ENCODE measurements at regions not wholly inside any gene's neighbourhood (a gene's known extent, or its start where the extent isn't known, plus 50 kb on each side); places are given as distances from the start of the nearest gene placed in this dataset.

DNA sequence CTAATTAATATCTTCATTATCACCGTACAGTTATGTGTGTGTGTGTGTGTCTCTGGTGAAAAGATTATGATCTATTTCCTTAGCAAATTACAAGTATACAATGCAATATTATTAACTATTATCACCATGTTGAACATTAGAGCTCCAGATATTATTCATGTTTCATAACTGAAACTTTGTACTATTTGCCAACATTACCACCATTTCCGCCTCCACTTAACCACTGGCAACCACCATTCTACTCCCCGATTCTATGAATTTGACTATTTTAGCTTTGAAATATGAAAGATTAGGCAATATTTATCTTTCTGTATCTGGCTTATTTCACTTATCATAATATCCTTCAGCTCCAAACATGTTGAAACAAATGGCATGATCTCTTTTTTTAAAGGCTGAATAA, 717.9 kb downstream of the ARAP2 start:
- DNase-seq (ENCODE audit: low read depth in 1 of 2, low spot score in 1 of 2) = no peak
- ChIA-PET POLR2A (no interaction called here), CTCF (no interaction called here)
- TF ChIP-seq EHMT2 (IDR thresholded peaks at IDR 0.05; ENCODE audit: low read depth) (no peak), SMC3 (IDR thresholded peaks at IDR 0.05) (no peak), CEBPB (IDR thresholded peaks at IDR 0.05) (no peak), EHF (CRISPR knock-in tag; IDR thresholded peaks at IDR 0.05) (no peak), ESRRA (IDR thresholded peaks at IDR 0.05; ENCODE audit: borderline replicate concordance, low read length) (no peak), EP300 (IDR thresholded peaks at IDR 0.05) (no peak), RNF2 (IDR thresholded peaks at IDR 0.05; ENCODE audit: borderline replicate concordance, low read depth) (no peak), KDM5A (IDR thresholded peaks at IDR 0.05) (no peak), NR3C1 (IDR thresholded peaks at IDR 0.05) (no peak), HOXB13 (CRISPR knock-in tag; IDR thresholded peaks at IDR 0.05; ENCODE audit: low read depth) (no peak), POLR2AphosphoS2 (conservative IDR thresholded peaks at IDR 0.05; ENCODE audit: low read length) (no peak), PHF8 (IDR thresholded peaks at IDR 0.05; ENCODE audit: borderline replicate concordance, low read depth) (no peak), CBX8 (IDR thresholded peaks at IDR 0.05) (no peak), JUNB (IDR thresholded peaks at IDR 0.05) (no peak), RAD21 (conservative IDR thresholded peaks at IDR 0.05 in 1 of 2, IDR thresholded peaks at IDR 0.05 in 1 of 2) (no peak), ZNF302 (CRISPR knock-in tag; IDR thresholded peaks at IDR 0.05) (no peak)
- TF ChIP-seq, protein P1, sequence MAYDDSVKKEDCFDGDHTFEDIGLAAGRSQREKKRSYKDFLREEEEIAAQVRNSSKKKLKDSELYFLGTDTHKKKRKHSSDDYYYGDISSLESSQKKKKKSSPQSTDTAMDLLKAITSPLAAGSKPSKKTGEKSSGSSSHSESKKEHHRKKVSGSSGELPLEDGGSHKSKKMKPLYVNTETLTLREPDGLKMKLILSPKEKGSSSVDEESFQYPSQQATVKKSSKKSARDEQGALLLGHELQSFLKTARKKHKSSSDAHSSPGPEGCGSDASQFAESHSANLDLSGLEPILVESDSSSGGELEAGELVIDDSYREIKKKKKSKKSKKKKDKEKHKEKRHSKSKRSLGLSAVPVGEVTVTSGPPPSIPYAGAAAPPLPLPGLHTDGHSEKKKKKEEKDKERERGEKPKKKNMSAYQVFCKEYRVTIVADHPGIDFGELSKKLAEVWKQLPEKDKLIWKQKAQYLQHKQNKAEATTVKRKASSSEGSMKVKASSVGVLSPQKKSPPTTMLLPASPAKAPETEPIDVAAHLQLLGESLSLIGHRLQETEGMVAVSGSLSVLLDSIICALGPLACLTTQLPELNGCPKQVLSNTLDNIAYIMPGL (CRISPR knock-in tag; IDR thresholded peaks at IDR 0.05; ENCODE audit: borderline replicate concordance) = no peak
- TF ChIP-seq, protein P2, sequence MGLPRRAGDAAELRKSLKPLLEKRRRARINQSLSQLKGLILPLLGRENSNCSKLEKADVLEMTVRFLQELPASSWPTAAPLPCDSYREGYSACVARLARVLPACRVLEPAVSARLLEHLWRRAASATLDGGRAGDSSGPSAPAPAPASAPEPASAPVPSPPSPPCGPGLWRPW (IDR thresholded peaks at IDR 0.05) = no peak
- TF ChIP-seq, protein P3, sequence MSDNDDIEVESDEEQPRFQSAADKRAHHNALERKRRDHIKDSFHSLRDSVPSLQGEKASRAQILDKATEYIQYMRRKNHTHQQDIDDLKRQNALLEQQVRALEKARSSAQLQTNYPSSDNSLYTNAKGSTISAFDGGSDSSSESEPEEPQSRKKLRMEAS (IDR thresholded peaks at IDR 0.05) = no peak
- TF ChIP-seq, protein P4, sequence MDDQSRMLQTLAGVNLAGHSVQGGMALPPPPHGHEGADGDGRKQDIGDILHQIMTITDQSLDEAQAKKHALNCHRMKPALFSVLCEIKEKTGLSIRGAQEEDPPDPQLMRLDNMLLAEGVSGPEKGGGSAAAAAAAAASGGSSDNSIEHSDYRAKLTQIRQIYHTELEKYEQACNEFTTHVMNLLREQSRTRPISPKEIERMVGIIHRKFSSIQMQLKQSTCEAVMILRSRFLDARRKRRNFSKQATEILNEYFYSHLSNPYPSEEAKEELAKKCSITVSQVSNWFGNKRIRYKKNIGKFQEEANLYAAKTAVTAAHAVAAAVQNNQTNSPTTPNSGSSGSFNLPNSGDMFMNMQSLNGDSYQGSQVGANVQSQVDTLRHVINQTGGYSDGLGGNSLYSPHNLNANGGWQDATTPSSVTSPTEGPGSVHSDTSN (IDR thresholded peaks at IDR 0.05) = no peak
- Histone ChIP-seq H3K4me3 (no peak overlapping the region), H3K9me3 (no peaks in the 10 kb centered on the region), H3K4me1 (no peaks in the 10 kb centered on the region), H3K27ac (no peak overlapping the region), H3K4me2 (no peak overlapping the region)
- no peak for FAIRE-seq
- ATAC-seq = no peak
- 85% methylated on average over 3 of the region's 3 CpGs for WGBS (ENCODE audit: missing lambda C conversion rate)

DNA sequence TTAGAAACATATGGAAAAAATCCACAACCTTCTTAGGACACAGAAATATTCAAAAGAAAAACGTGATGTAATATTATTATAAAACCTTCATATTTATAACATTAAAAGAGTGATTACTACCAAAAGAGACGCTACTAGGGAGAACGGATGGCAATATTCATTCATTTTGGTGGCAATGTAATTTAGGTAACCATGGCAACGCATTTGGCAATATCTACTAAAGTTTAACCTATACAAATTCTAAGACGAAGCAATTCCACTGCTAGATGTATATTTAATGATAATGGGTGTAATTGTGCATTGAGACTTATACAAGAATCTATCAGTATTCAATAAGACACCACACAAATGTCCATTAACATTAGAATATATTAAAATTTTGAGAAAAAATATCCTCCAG, 709.4 kb downstream of the ARAP2 start:
- DNase-seq (ENCODE audit: low read depth in 1 of 2, low spot score in 1 of 2) (no peak), FAIRE-seq (no peak), ATAC-seq (no peak)
- H3K4me2 ChIP-seq = no peak overlapping the region
- CTCF ChIA-PET = no interaction called here
- H3K9me3 ChIP-seq = no peaks in the 10 kb centered on the region
- 32% methylated on average over 5 of the region's 5 CpGs for WGBS (ENCODE audit: missing lambda C conversion rate)
- TF ChIP-seq, protein P5, sequence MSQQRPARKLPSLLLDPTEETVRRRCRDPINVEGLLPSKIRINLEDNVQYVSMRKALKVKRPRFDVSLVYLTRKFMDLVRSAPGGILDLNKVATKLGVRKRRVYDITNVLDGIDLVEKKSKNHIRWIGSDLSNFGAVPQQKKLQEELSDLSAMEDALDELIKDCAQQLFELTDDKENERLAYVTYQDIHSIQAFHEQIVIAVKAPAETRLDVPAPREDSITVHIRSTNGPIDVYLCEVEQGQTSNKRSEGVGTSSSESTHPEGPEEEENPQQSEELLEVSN (IDR thresholded peaks at IDR 0.05; ENCODE audit: borderline replicate concordance, low read depth) = no peak
- no peak overlapping the region for H3K27ac ChIP-seq
- POLR2A ChIA-PET = no interaction called here
- no peaks in the 10 kb centered on the region for H3K4me1 ChIP-seq
- H3K4me3 ChIP-seq = no peak overlapping the region

DNA sequence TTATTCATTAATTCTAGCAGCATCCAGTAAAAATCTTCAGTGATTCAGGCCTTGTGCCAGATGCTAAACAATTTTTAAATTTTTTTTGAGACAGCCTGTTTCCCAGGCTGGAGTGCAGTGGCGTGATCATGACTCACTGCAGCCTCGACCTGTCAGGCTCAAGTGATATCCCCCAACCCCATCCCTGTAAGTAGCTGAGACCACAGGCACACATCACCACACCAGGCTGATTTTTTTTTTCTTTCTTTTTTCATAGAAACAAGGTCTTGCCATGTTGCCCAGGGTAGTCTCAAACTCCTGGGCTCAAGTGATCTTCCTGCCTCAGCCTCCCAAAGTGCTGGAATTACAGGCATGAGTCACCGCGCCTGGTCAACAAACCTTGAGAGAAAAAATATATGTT, 705.5 kb downstream of the ARAP2 start:
- H3K9me3 ChIP-seq = no peaks in the 10 kb centered on the region; the same call in 2 of the 3 replicates
- WGBS (ENCODE audit: missing lambda C conversion rate) = 26% methylated on average over 4 of the region's 4 CpGs
- H3K4me2 ChIP-seq = no peak overlapping the region
- no peaks in the 10 kb centered on the region for H3K4me1 ChIP-seq
- ChIA-PET CTCF (no interaction called here), POLR2A (no interaction called here)
- TF ChIP-seq EHMT2 (IDR thresholded peaks at IDR 0.05; ENCODE audit: low read depth) = no peak
- TF ChIP-seq CBX8 (IDR thresholded peaks at IDR 0.05) = no peak
- no peak for TF ChIP-seq MYC (IDR thresholded peaks at IDR 0.05; ENCODE audit: borderline replicate concordance, low read length)
- TF ChIP-seq TFCP2L1 (CRISPR knock-in tag; IDR thresholded peaks at IDR 0.05) = no peak
- no peak for TF ChIP-seq ESRRA (IDR thresholded peaks at IDR 0.05; ENCODE audit: borderline replicate concordance, low read length)
- TF ChIP-seq, protein P2 (IDR thresholded peaks at IDR 0.05) = no peak
- H3K27ac ChIP-seq = no peak overlapping the region
- no peak overlapping the region for H3K4me3 ChIP-seq
- DNase-seq (ENCODE audit: low read depth in 1 of 2, low spot score in 1 of 2) = no peak
- no peak for ATAC-seq
- FAIRE-seq = no peak
